ENCODE measurements at regions not wholly inside any gene's neighbourhood (a gene's known extent, or its start where the extent isn't known, plus 50 kb on each side); places are given as distances from the start of the nearest gene placed in this dataset.
"Not testable (repeated sequence)": the region's sequence is repeated elsewhere in the genome, so short reads cannot be mapped to it uniquely, and the experiment has no call there.

DNA sequence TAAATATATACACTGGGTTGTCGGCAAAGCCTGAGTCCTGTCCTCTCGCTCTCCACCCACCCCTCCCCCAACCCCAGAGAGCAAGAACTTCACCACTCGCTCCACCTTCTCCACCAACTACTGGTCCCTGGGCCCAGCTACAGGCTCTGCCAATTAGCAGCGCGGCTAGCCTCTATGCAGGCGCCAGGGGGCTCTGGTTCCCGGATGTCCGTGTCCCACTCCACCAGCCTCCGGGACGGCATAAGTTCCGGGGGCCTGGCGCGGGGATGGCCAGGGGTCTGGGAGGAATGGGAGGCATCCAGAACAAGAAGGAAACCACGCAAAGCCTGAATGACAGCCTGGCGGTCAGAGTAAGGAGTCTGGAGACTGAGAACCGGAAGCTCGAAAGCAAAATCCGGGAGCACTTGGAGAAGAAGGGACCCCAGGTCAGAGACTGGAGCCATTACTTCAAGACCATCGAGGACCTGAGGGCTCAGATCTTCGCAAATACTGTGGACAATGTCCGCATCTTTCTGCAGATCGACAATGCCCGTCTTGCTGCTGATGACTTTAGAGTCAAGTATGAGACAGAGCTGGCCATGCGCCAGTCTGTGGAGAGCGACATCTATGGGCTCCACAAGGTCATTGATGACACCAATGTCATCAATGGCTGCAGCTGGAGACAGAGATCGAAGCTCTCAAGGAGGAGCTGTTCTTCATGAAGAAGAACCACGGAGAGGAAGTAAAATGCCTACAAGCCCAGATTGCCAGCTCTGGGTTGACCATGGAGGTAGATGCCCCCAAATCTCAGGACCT, 224.3 kb upstream of the ID4 start:
- H3K27me3 Mint-ChIP-seq; H3K27ac Mint-ChIP-seq; H3K4me1 Mint-ChIP-seq; H3K36me3 Mint-ChIP-seq (ENCODE audit: low read depth); H3K4me3 Mint-ChIP-seq; DNase-seq; ATAC-seq; H3K9me3 ChIP-seq (ENCODE audit: control insufficient read depth, low read length, poor library complexity, severe bottlenecking): not testable (repeated sequence)

GRCh38 chr6:19613678-19614077, 223.5 kb upstream of the ID4 start:
- Mint-ChIP-seq H3K4me3 (no peak overlapping the region), H3K27ac (no peak overlapping the region), H3K27me3 (no peaks in the 10 kb centered on the region), H3K4me1 (no peaks in the 10 kb centered on the region), H3K36me3 (ENCODE audit: low read depth) (no peaks in the 10 kb centered on the region)
- H3K9me3 ChIP-seq (ENCODE audit: control insufficient read depth, low read length, poor library complexity, severe bottlenecking) = no peaks in the 10 kb centered on the region
- DNase-seq (no peak), ATAC-seq (no peak)

- DNase-seq (no peak), ATAC-seq (no peak)
- no peak overlapping the region for H3K27ac Mint-ChIP-seq
- H3K36me3 Mint-ChIP-seq (ENCODE audit: low read depth) = no peaks in the 10 kb centered on the region
- no peaks in the 10 kb centered on the region for H3K4me1 Mint-ChIP-seq
- H3K4me3 Mint-ChIP-seq = no peak overlapping the region
- H3K9me3 ChIP-seq (ENCODE audit: control insufficient read depth, low read length, poor library complexity, severe bottlenecking) = no peaks in the 10 kb centered on the region
- H3K27me3 Mint-ChIP-seq = no peaks in the 10 kb centered on the region
Observed at GRCh38 chr6:19616022-19616421, 221.1 kb upstream of the ID4 start.

DNA sequence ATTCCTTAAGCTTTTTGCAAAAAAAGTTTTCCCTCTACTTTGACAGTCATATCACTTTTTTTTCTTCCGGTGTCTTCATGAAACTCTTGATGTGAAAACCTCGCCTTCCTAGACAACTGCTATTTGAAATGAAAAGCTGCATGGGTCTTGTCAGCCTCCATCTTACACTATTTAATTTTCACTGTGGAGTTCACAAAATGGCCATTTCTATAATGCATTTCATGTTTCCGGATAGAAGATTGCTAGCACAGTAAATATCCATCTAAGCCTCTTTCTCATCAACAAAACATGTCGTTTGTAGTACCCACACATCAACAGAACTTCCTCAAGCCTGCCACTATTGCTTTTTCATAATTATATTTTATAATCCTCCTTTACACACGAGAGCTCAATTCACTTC, 204.9 kb upstream of the ID4 start:
- Mint-ChIP-seq H3K4me1 (no peaks in the 10 kb centered on the region), H3K36me3 (ENCODE audit: low read depth) (no peaks in the 10 kb centered on the region), H3K27me3 (no peaks in the 10 kb centered on the region), H3K27ac (no peak overlapping the region), H3K4me3 (no peak overlapping the region)
- no peak for ATAC-seq
- H3K9me3 ChIP-seq (ENCODE audit: control insufficient read depth, low read length, poor library complexity, severe bottlenecking) = no peaks in the 10 kb centered on the region
- no peak for DNase-seq

DNA sequence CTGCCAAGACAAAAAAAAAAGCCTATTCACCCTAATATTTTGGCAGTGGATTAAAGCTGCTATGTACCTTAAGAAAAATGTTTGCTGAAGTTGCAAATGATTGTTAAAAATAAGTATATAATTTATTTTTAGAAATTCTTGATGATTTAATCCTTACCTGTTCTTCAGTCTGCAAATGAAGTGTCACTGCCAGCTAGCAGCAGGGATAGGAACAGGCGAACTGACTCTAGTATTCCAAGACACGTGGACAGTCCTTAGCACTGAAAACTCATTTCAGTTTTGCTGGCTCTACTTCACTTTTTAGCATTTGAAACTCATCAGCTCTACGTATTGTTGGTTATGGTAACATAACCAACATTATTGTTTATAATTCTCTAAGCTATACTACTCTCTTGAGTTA, 204.4 kb upstream of the ID4 start:
- no peaks in the 10 kb centered on the region for H3K4me1 Mint-ChIP-seq
- H3K9me3 ChIP-seq (ENCODE audit: control insufficient read depth, low read length, poor library complexity, severe bottlenecking) = no peaks in the 10 kb centered on the region
- ATAC-seq = no peak
- H3K4me3 Mint-ChIP-seq = no peak overlapping the region
- H3K27ac Mint-ChIP-seq = no peak overlapping the region
- DNase-seq = no peak
- H3K27me3 Mint-ChIP-seq = no peaks in the 10 kb centered on the region
- H3K36me3 Mint-ChIP-seq (ENCODE audit: low read depth) = no peaks in the 10 kb centered on the region

GRCh38 chr6:19635728-19636127, 201.4 kb upstream of the ID4 start:
- DNase-seq = no peak

GRCh38 chr6:19637010-19637409, 200.2 kb upstream of the ID4 start:
- Mint-ChIP-seq H3K27me3 (no peaks in the 10 kb centered on the region), H3K27ac (no peak overlapping the region), H3K4me3 (no peak overlapping the region), H3K4me1 (no peaks in the 10 kb centered on the region), H3K36me3 (ENCODE audit: low read depth) (no peaks in the 10 kb centered on the region)
- DNase-seq = no peak
- no peak for ATAC-seq
- no peaks in the 10 kb centered on the region for H3K9me3 ChIP-seq (ENCODE audit: control insufficient read depth, low read length, poor library complexity, severe bottlenecking)

More at GRCh38 chr6:19635728-19636127, 201.4 kb upstream of the ID4 start:
- H3K9me3 ChIP-seq (ENCODE audit: control insufficient read depth, low read length, poor library complexity, severe bottlenecking) = no peaks in the 10 kb centered on the region
- H3K4me1 Mint-ChIP-seq = no peaks in the 10 kb centered on the region
- no peaks in the 10 kb centered on the region for H3K36me3 Mint-ChIP-seq (ENCODE audit: low read depth)
- no peak overlapping the region for H3K4me3 Mint-ChIP-seq
- H3K27ac Mint-ChIP-seq = no peak overlapping the region
- no peaks in the 10 kb centered on the region for H3K27me3 Mint-ChIP-seq
- ATAC-seq = no peak

GRCh38 chr6:19638931-19639330, 198.2 kb upstream of the ID4 start:
- no peaks in the 10 kb centered on the region for H3K9me3 ChIP-seq (ENCODE audit: control insufficient read depth, low read length, poor library complexity, severe bottlenecking)
- ATAC-seq (no peak), DNase-seq (no peak)
- H3K4me3 Mint-ChIP-seq = no peak overlapping the region
- H3K27ac Mint-ChIP-seq = no peak overlapping the region
- no peaks in the 10 kb centered on the region for H3K36me3 Mint-ChIP-seq (ENCODE audit: low read depth)
- H3K27me3 Mint-ChIP-seq = no peaks in the 10 kb centered on the region
- no peaks in the 10 kb centered on the region for H3K4me1 Mint-ChIP-seq

DNA sequence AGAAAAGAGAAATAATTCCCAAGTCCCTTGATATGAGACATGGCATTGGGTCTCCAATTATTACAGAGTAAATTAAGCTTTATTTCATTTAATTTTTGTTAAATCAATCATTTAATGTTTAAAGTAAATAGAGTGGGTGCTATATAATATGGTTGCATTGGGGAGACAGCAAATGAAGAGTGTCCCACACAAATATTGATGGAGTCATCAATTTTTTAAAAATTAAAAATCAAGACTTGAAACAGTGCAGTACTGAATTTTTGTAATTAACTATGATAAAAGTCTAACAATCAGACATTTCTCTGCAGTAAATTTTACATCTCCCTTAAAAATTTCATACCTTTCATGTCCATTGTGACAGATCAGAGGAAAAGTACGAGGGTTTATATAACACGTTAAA, 193.9 kb upstream of the ID4 start:
- H3K9me3 ChIP-seq (ENCODE audit: control insufficient read depth, low read length, poor library complexity, severe bottlenecking) = no peaks in the 10 kb centered on the region

DNA sequence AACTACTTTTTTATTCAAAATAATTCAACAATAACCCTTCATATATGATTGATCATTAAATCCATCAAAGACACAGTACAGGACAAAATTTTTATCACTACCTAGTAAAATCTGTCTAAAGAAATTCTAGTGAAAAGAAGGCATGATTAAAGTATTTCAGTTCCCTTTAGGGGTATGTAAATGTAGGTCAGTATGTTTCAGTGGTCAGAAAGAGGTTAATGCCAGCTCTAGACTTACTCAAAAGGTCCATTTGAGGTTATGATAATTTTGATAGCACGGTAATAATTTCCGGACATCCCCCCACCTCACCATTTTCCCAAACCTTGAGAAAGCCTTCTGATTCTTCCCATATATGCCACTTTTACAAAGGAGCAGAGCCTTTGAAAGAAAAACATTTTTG, 193.5 kb upstream of the ID4 start:
- no peaks in the 10 kb centered on the region for H3K4me1 Mint-ChIP-seq
- H3K9me3 ChIP-seq (ENCODE audit: control insufficient read depth, low read length, poor library complexity, severe bottlenecking) = no peaks in the 10 kb centered on the region
- H3K27me3 Mint-ChIP-seq = no peaks in the 10 kb centered on the region
- no peak overlapping the region for H3K27ac Mint-ChIP-seq
- ATAC-seq (no peak), DNase-seq (no peak)
- H3K4me3 Mint-ChIP-seq = no peak overlapping the region
- H3K36me3 Mint-ChIP-seq (ENCODE audit: low read depth) = no peaks in the 10 kb centered on the region

More for the DNA sequence above, 193.9 kb upstream of the ID4 start:
- DNase-seq (no peak), ATAC-seq (no peak)
- Mint-ChIP-seq H3K36me3 (ENCODE audit: low read depth) (no peaks in the 10 kb centered on the region), H3K27ac (no peak overlapping the region), H3K4me1 (no peaks in the 10 kb centered on the region), H3K27me3 (no peaks in the 10 kb centered on the region), H3K4me3 (no peak overlapping the region)

DNA sequence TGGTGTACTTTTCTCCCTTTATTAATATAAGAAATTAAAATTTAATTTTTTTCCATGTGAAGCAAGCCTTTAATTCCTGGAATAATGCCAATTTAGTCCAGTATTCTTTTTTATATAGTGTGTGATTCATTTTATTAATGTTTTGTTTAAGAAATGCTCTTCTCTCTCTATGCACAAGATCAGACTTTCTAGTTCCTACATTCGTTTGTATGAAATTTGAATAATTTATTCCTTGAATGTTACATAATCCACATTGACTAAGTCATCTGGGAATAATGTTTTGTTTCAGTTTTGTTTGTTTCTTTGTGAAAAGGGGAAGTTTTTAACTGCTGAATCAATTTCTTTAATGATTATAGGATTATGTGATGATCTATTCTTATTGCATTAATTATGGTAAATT, 181.4 kb upstream of the ID4 start:
- no peaks in the 10 kb centered on the region for H3K36me3 Mint-ChIP-seq (ENCODE audit: low read depth)
- no peak overlapping the region for H3K27ac Mint-ChIP-seq
- no peaks in the 10 kb centered on the region for H3K4me1 Mint-ChIP-seq
- no peak for ATAC-seq
- DNase-seq = no peak
- no peaks in the 10 kb centered on the region for H3K27me3 Mint-ChIP-seq
- H3K4me3 Mint-ChIP-seq = no peak overlapping the region
- no peaks in the 10 kb centered on the region for H3K9me3 ChIP-seq (ENCODE audit: control insufficient read depth, low read length, poor library complexity, severe bottlenecking)

- Mint-ChIP-seq H3K36me3 (ENCODE audit: low read depth) (no peaks in the 10 kb centered on the region), H3K27ac (no peak overlapping the region), H3K27me3 (no peaks in the 10 kb centered on the region), H3K4me3 (no peak overlapping the region), H3K4me1 (no peaks in the 10 kb centered on the region)
- ATAC-seq = no peak
- H3K9me3 ChIP-seq (ENCODE audit: control insufficient read depth, low read length, poor library complexity, severe bottlenecking) = no peaks in the 10 kb centered on the region
- no peak for DNase-seq
Observed at GRCh38 chr6:19660123-19660910, 176.9 kb upstream of the ID4 start.

- Mint-ChIP-seq H3K27me3 (no peaks in the 10 kb centered on the region), H3K27ac (no peak overlapping the region), H3K4me3 (no peak overlapping the region), H3K36me3 (ENCODE audit: low read depth) (no peaks in the 10 kb centered on the region), H3K4me1 (no peaks in the 10 kb centered on the region)
- no peak for ATAC-seq
- DNase-seq = no peak
- no peaks in the 10 kb centered on the region for H3K9me3 ChIP-seq (ENCODE audit: control insufficient read depth, low read length, poor library complexity, severe bottlenecking)
Observed at GRCh38 chr6:19662911-19663310, 174.3 kb upstream of the ID4 start.

DNA sequence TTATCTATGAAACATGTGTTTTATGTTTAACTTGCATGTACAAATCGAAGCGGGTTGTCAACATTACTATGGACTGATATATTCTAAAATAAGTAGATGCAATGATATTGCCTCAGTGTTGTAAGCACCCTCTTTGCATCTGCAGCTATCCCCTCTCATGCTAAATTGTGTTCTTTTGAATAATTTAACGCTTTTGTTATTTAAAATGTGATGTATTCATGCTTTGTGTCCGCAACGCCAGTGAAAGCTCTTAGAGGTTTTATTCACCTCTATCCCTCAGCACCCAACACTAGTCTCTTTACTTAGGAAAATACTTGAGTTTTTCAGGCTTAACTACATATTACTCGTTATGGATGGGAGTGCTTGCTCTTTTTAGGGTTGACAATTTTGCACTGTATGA, 173.7 kb upstream of the ID4 start:
- Mint-ChIP-seq H3K27me3 (no peaks in the 10 kb centered on the region), H3K36me3 (ENCODE audit: low read depth) (no peaks in the 10 kb centered on the region), H3K27ac (no peak overlapping the region), H3K4me1 (no peaks in the 10 kb centered on the region), H3K4me3 (no peak overlapping the region)
- no peak for ATAC-seq
- DNase-seq = no peak
- H3K9me3 ChIP-seq (ENCODE audit: control insufficient read depth, low read length, poor library complexity, severe bottlenecking) = no peaks in the 10 kb centered on the region
